Limb (tissue), 2 donors: ENCODE measurements at regions not wholly inside any gene's neighbourhood (a gene's known extent, or its start where the extent isn't known, plus 50 kb on each side); places are given as distances from the start of the nearest gene placed in this dataset.

ENCODE experiments used
- DNase-seq, 2 donors: peaks; one replicate each; pipeline ENCODE4 v3.0.0-alpha.2; 2016; ENCODE audit errors: extremely low spot score in 2 of 2

DNA sequence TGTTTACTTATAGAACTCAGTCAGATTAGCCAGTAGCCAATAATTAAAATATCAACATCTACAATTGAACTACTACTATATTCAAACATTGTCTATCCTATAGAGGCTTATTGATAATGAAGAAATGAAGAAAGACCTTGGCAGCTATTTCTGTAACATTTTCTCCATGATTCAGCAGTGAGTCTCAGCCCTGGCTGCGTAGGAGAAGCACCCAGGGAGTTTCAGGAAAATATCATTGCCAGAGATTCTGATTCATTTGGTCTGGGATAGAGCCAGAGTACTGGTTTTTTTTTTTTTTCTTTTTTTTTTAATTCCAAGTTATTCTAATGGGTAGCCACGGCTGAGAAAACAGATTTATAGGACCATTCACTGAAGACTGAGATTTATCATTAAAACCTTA is 404.8 kb downstream of the TXNL1 start:
- DNase-seq = no peak

DNA sequence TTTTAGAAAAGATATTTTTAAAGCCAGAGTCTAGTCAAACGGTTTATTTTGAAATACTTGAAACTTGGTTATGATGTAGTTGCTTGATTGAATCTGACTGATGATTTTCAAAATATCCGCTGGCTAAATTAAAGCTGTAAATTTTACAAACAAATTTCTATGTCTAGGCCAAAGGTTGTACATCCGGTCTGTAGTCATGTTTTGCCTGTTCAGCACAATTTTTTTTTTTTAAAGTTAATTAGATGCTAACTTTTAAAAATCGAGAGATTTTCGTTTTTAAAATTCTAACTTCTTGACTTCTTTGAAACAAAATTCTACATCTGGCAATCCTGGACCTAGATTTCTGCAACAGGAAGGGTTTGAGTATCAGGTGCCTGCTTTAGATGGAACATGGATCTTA is 412.4 kb downstream of the TXNL1 start:
- DNase-seq = no peak

DNA sequence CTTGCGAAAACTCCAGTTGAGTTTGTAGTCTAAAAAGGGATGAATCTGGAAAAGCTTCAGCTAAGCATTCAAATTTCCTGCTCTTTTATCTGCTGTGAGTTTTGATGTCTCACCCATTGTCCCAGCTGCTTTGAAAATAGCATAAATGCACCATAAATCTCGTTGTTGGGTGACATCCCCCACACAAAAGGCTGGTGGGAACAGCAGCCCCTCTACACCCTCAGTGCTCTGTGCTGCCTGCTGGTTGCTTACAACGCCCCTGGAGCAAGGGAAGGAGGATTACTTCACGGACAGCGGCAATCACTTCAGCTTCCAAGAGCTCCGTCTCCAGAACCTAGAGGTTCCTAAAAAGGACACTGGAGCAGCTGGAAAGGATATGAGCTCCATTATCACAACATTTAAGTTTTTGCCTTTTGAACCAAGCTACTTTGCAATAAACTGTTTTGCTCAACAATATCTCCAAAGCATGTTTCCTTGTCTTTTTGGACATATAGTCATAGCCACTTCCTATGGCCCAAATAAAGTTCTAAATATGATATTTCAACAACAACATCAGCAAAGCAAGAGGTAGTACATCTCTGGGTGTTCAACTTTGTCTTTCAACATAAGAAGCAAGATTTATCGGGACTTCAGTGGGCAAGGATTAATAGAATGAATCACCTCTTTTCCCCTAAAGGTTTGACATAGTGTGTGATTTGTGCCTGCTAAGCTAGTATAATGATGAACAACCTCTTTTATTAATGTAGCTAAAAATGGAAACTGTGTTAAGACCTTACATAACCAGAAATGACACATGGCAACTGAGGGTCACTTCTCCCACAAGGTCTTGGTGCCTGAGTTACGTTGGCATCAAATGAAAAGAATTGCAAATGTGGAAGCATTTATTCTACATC is 413.5 kb downstream of the TXNL1 start:
- DNase-seq = no peak

DNA sequence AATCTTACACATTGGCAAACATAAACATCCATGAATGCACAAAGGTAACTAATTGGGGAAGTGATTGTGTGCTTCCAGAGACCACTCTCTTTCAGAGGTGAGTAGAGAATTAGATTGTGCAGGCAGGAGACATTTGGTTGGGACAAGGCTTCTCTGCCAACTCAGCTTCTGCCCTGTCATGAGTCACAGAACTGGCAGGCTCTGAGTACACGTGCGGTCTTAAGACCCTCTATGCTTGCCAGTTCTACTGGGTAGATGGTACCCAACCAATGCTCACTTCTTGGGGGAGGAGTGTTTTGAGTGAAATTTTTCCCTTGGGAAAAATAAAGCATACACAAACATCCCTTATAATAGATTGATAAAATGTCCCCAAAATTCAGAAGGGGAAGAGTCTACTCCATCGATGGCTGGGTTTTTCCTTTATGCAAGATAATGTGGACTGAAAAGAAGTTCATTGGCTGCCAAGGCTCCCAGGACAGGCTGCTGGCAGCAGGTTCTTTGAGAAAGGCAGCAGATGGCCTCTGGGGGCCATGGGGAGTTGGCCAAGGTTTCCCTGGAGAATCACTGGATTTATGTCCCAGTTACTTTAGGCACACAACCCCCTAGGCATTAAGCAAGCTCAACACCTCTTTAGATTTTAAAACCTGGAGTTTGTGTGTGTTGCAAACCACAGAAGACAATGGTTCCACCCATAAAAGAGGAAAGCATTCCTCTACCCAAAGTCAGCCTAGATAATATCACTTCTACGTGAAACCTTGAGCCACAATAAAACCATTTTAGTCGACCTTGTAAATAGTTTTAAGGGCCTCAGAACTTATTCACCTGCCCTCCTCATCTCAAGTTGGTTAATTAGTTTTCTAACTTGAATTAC is 417.0 kb downstream of the TXNL1 start:
- DNase-seq = no peak

DNA sequence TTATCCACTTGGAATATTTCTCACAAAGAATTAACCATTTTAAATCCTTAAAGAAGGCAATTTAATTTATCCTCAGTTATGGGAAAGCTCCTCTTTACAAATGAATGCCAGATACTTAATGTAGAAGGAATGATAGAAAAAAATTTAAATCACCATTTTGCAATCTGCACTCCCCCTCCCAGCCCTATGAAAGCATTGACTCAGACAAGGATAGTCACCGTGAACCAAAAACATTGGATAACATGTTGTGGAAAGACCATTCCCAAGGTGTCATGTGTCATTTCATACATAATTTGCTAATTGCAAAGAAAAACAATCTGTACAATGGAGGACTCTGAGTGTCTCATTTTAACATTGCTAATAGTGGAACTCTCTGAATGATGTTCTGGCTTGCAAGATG is 421.0 kb downstream of the TXNL1 start:
- DNase-seq = no peak

DNA sequence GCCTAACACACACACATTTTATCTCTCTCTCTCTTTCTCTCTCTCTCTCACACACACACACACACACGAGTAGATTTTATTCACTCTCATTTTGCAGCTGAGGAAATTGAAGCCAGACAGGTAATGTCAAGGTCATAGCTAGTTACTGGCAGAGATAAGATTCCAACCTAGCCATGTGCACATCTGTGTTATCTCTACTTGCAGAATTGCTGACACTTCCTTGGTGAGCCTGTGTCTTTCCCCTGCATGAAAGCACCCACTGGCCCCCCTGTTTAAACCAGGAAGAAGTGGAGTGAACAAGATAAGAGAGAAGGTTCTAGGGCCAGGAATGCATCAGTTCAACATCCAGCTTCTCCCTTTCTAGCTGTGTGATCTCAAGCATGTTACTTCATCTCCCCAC is 423.7 kb downstream of the TXNL1 start:
- DNase-seq = no peak

DNA sequence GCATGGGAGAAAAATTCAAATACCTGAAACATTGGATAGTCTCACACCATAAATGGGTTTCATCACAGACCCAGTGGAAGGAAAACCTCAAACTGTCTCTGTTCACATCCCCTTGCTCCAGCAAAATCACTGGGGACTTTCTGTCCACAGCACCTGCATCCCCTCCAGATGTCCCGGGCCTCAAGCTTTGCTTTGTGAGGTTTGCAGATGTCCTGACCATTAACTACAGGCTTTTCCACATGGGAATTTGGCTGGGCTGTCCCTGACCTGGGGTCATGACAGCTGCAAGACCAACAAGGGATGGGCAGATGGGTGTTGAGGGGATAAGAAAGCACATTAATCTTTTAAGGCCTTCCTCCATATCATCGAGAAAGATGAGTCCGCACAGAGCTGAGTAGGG is 427.9 kb downstream of the TXNL1 start:
- no peak for DNase-seq

DNA sequence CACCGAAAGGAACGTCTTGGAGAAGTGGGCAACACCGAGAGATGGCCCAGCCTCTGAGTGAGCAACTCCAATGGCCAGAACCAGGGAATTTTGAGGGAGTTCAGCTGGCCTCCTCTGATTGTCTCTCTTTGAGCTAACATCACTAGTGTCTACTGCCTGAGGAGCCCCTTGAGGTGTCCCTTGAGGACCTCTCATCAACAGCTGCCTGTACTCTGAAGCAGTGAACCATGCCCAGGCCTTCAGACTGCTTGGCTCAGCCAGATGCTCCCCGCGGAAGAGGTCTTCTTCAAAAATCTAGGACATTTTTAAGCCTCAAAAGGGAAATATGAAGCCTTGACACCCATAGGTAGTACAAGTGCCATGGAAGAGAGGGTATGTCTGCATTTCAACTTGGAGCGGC is 430.4 kb downstream of the TXNL1 start:
- DNase-seq = no peak

DNA sequence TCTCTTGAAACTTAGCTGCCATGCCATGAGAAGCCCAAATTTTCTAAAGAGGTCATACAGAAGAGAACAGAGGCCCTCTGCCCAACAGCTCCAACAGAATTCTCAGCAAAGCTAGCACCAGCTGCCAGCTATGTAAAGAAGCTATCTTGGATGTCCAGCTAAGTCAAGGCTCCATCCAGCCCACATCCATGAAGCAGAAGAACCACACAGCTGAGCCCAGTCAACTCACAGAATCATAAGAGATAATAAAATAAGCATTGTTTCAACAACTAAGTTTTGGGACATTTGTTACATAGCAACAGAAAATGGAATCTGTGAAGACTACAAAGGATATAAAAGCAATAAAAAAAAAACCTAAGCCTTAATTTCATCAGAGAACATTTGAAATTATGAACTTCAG is 434.3 kb downstream of the TXNL1 start:
- DNase-seq = no peak

DNA sequence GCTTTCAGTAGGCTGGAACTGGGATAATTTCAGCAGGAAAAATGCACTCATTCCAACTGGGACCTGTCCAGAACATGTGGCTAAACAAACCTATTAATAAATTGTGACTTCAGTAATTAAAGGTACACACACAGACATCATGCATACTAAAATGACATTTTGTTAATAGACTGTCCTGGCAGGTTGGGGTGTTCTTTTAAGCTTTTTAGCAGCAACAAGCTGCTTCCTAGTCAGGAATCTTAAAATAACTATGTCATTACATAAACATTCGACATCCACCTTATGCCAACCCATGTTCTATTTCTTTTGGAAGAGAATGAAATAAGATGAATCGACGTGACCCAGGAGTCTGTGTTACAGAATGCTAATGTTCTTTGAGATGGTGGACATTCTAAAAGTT is 435.7 kb downstream of the TXNL1 start:
- DNase-seq = no peak

DNA sequence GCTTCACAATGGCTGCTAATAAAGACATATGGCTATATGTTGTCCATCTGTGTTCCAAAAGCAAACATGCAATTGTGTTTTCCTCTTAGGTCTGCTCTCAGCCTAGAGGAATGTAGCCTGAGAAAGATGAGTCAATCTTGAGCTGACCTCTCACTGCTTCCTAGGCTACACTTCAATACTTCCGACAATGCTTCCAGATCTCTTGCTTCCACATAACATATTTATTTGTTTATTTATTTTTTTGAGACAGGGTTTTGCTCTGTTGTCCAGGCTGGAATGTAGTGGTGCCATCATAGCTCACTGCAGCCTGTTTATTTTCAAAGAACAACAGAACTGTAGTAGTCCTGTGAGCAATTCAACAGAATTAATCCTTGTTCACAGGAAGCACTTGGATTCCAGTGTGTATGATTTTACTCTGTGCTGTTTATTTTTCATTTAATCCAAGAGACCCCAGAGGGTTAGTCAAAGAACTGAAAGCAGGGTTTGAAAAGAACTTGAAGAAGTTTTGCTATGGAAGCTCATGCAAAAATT is 437.9 kb downstream of the TXNL1 start:
- DNase-seq = no peak

DNA sequence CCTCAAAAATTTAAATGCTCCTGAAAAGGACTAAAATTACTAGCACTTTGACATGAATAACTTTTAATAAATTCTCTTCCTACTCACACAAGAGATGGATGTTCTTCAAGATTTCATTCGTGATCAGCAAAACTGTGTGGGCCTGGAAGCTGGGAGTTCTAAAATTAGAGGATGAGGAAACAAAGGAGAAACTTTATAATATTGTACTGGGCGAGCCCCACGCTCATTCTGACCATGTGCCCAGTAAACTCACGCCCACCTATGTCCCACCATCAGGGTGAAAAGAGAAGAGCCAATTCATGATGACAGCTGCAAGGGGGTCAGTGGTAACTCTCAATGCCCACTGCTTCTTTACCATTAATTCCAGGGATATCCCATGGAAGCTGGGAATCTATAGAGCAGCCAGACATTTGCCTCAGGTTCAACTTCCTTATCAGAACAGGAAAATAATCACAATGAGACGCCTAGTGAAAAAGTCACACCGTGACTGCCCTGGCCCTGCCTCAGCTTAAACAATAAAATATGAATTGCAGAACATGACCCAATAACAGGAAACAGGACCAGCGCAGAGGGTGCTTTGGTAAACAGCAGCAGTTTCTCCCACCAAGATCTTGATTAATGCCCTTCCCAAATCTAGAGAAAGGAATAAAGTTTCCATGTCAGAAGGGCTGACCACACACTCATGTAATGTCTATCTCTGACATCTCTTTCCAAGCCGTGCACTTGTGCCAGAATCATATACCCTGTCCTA is 438.6 kb downstream of the TXNL1 start:
- no peak for DNase-seq

DNA sequence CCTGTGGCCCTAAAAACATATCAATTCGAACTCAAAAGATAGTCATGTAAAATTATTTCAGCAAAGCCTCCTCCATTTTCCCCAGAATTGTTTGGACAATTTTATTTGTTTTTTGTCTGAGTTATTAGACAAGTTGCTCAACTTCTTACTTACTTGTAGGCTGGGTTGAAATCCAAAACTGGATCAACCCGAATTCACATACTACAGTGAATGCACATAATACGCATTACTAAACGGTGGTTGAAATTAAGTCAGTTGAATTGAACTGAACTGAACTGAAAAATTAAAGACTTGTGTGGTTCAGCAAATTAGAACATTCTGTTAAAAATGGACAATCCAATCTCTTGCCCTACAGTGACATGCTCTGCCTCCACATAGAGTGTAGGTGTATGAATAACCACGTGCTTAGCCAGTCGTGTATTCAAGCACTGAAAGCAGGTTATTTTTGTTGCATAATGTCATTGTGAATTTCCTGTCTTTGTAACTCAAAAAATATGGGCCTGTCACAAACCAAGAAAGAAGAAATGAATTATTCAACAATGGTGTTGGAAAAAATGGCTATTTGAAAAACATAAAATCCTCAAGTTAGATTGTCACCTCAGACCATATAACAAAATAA is 441.0 kb downstream of the TXNL1 start:
- DNase-seq = no peak

DNA sequence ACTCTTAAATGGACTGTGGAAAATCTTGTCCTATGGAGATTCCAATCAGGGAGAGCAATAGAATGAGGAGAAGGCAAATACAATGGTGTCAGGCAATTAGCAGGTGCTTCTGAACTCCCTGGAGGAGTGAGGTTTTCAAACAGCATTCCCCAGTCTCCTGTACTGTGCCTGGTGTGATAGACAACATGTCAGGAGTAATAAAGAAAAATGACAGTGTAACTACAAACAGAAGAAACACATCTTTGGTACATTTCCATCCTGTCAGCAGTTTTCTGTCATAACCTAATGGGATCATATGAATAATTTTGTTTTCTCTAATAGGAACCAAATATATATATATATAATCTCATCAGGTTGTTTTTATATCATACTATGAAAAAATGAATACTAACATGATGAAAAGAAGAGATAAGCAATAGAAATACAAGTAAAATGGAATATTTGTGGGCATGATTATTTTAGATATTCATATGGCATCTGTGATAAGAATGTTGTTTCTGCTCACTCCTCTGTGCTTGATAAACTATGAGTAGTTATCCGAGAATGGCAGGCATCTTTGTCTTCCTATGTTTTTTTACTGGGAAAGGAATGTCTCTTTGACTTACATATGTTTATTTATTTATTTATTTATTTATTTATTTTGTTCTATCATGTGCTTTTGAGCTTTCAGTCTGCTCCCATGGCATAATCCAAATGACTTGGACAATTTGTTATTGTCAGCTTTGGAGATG is 441.7 kb downstream of the TXNL1 start:
- no peak for DNase-seq

DNA sequence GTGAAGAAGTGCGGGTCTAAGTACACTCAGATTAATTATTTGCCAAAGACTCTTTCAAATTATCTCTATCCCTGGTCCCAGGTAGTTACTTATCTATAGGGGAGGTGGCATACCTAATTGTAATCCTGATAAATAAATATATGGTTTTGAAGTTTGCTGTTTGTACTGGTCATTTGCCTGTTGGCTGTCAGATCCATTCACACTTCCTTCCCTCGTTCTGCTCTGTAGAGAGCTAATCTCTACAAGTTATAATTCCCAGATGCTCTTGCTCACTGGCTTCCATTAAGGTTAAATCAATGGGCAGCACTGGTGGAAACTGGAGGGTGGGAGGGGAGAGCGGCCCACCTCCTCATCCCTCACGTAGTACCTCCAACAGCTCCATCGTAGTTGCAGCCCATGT is 447.1 kb downstream of the TXNL1 start:
- no peak for DNase-seq

DNA sequence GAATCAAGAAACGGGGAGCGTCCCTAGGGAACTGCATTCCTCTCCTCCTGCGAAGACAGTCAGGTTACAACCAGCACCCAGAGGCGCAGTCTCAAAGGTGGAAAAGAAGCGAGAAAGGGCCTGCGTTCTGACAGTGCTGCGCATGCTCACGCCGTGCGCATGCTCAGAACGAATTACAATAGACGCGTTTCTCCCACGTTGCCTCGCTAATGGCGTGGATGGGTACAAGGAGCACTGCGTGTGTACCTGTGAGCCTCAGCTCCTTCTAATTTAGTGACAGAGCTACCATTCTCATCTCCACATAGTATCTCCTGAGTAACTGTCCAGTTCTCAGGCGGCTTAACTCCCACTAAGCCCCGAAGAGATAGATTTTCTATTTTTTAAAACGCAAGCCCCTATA is 448.8 kb downstream of the TXNL1 start:
- no peak for DNase-seq

DNA sequence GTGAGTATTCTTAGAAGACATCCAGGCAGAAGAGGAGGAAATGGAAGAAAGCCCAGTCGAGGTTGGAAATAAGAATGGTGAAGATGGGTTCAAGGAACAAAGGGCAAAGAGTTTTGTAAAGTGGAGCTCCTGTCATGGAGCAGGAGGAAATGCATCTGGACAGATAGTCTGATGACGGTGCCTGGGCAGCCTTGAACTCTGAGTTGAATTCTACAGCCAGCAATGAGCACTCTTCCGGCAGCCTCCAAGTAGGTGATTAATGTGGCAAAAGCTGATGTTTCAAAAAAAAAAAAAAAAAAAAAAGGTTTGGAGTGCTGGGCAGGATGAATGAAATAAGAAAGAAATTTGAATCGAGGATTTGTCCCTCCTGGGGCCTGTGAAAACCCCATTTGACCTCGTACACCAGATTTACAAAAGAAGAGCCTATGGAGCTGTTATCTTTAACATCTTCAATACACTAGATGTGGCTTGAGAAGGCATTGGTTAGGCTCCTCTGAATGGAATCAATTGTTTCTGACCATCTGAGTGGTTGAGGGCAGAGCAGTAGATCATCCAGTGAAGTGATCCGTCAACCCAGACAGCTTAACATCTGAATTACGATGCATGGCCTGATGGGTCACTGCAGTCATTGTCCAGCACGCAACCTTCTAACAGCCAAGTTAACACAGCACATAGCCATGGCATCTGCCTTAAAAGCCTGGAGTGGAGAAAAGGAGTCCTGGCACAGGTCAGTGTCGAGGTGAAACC is 449.7 kb downstream of the TXNL1 start:
- no peak for DNase-seq

DNA sequence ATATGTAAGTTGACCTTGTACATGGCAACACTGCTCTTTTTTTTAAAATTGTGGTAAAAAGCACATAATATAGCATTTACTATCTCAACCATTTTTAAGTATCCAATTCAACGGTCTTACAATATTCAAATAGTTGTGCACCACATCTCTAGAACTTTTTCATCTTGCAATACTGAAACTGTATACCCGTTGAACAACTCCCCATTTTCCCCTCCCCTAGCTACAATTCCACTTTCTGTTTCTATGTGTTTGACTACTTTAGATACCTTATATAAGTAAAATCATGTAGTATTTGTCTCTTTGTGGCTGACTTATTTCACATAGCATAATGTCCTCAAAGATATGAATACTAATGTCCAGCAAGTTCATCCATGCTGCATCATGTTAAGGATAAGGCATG is 452.1 kb downstream of the TXNL1 start:
- no peak for DNase-seq

DNA sequence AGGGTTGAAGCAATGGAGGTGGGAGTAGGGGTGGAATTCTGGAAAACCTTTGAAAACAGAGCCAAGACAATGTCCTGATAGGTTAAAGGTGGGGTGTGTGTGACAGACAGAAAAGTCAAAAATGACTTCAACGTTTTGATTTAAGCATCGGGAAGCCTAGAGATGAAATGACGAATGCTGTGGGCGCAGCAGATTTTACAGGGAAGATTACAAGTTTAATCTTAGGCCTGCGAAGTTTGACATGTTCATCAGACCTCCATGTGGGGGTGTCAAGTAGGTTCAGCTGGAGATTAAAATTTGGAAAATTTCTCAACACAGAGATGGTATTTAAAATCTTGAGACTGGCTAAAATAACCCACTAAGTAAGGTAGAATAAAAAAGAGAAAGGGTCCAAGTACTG is 453.3 kb downstream of the TXNL1 start:
- no peak for DNase-seq

DNA sequence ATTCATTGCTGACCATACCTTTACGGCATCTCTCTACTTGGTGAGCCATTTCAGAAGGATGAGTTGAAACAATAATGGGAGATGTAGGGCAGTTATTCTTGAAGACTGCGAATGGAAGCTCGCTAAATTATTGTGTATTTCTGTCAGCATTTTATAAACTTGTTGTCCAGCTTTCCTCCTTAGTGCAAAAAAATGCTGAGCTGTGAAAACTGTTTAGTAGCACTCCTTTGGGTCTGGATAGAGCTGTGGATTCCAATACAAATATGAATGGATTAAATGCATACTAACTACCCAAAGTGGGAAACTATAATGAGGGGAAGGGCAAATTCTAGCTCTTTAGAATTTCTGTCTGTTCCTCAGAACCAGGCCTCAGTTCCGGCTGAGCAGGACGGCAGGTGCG is 461.6 kb downstream of the TXNL1 start:
- no peak for DNase-seq
